NCI-H69 (cell line): ENCODE measurements at regions not wholly inside any gene's neighbourhood (a gene's known extent, or its start where the extent isn't known, plus 50 kb on each side); places are given as distances from the start of the nearest gene placed in this dataset.

Source experiments
- DNase-seq: peaks from one replicate; lab custom pipeline; 2025; lab: John Stamatoyannopoulos, UW

DNA sequence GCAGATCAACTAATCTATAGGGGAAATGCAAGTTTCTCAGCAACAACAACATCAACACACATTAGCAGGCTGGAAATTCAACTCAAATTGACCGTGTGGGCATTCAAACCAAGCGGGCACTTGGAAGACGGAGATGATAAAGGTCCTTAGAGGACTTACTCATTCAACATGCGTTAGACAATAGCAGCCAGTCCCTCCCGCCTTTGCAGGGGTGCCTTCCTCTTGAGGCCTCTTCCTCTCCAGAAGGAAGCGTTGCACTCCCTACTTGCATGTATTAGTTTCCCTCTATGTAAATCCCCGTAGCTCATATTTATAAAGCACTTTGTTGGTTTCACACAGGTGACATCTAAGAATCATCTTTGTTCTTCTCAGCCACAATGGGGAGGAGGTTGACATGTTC lies 300.8 kb upstream of the STXBP5 start:
- no peak for DNase-seq

GRCh38 chr6:146904596-146904995 lies 299.6 kb upstream of the STXBP5 start:
- DNase-seq, result no peak

DNA sequence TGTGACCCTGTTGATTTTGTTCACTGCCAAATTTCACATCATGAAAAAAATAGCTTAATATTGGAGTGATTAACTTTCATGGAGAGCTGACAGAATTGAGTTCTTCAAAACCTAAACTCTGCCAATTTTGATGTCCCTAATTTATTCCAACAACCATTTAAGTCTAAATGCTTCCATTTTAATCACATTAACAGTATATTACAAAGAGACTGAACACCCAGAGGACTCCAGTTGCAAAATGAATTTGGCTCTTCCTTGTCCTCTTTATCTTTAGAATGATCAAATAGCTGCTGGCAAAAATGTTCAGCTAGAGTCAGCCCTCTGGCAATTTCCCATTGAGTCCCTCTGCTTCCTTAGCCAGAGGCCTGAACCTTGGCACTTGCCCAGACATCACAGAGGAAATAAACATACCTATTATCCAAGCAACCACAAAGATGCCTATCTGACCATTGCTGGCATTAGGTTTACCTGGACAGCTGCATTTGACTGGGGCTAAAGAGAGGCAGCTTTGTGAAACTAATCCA lies 299.0 kb upstream of the STXBP5 start:
- DNase-seq, result peak; percentile 94

DNA sequence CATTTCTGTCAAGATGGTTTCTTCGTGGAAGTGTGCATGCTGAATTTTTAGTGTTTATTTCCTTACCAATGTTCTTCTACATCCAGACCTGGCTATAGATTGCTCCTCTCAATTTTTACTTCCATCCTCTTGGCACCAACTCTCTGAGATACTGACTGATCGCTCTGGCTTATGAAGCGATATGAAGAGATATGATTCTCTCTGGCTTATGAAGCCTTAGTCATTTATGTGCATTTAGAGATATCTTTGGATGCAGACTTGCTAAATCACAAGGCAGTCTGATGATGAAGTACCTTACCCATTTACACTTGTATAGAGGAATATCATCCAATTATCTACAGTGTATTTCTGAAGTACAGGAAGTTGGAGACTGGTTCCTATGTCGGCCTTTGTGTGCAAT lies 295.4 kb upstream of the STXBP5 start:
- no peak for DNase-seq

GRCh38 chr6:146909376-146909775 lies 294.8 kb upstream of the STXBP5 start:
- no peak for DNase-seq

- DNase-seq, result no peak
Observed at GRCh38 chr6:146909886-146910285, 294.3 kb upstream of the STXBP5 start.

- no peak for DNase-seq
Observed at GRCh38 chr6:146910611-146911010, 293.6 kb upstream of the STXBP5 start.

DNA sequence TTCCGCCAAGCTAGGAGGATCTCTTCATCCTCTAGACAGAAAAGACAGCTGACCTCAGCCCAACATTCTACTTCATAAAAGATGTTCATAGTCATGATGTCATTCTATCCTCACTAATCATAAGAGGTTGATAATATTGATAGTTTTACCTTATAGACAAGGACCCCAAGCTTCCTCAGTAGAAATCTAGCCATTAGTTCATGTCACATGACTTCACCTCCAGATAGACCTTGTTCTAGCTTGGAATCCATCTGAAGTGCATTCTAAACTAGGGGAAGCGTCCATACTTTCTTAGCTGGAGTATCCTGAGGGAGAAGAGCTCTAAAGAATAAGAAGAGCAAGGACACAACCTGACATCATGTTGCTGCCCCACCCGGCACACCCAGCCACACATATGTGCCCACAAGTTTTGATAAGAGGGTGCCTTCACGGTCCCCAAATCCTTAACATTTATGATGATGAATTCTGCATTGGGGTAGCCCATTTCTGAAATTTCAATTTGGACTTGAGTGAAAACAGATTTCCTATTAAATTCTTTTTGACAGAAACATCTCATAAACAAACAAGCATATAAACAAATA lies 292.5 kb upstream of the STXBP5 start:
- DNase-seq, result no peak

- DNase-seq, result no peak
Observed at GRCh38 chr6:146912730-146913685, 291.2 kb upstream of the STXBP5 start.

GRCh38 chr6:146913842-146914488 lies 290.3 kb upstream of the STXBP5 start:
- no peak for DNase-seq

DNA sequence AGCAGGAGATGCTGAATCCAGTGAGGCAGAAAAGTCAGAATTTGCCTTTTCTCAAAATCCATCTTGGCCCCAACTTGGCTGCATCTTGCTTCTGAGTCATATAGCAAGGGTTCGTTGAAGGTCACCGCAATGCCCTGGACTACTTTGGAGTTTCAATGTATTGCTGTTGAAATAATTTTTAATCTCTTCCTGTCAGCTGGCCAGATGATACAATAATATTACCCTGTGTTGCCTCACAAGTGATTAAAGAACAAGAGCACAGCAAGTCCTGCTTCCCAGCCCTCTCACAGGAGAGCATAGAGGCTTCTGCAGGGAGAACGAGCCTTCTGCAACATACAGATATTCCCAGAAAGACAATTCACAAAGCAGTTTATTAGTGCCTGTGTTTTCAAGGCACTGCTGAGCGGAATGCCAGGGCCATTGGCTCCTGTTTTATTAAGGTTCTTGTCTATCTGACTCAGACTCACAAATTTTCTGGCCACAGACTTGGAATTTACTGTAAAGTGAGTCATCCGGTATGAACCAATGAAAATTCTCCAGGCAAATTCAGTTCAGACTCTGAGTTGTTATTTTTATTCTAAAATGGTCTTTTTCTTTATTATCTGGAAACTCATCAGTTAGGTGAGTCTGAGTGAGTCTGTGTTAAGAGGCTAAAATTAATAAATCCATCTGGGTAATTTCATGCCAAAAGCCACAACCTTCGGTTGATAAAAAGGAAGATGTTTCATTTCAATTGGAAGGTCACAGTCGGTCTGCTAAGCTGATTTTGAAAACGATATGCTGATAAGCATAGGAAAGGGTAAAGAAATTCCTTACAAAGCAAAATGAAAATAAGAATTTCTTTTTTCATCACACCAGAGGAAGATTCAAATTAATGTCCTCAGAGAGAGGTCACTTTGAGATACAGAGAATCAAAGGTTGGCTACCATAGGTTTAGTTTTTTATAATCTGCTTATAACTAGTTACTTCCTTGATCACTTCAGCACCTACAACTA lies 289.4 kb upstream of the STXBP5 start:
- no peak for DNase-seq

GRCh38 chr6:146915671-146916127 lies 288.5 kb upstream of the STXBP5 start:
- DNase-seq, result no peak

DNA sequence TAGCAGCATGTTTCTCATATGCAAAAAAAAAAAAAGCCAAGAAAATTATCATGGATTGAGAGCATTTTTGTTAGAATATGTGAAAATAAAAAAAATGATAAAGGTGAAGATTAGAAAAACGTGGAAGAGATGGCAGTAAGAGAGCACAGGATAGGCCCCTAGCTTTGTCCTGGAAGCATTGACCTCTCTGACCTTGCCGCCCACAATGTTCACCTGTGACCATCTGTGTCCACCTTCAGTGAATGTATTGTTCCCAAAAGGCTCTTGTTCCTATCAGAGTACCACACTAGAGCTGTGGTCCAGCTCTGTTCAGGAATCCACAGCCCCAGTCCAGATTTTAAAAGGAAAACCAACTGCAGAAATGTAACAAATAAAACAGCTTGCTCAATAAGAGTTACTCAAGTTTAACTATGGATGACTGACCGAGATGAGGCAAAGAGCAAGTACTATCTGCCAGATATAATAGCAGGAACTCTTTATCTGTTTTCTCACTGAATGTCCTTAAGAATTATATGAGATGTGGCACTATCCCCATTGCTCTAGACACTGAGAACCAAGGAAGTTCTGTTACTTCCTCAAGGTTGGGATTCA lies 287.7 kb upstream of the STXBP5 start:
- DNase-seq, result no peak

DNA sequence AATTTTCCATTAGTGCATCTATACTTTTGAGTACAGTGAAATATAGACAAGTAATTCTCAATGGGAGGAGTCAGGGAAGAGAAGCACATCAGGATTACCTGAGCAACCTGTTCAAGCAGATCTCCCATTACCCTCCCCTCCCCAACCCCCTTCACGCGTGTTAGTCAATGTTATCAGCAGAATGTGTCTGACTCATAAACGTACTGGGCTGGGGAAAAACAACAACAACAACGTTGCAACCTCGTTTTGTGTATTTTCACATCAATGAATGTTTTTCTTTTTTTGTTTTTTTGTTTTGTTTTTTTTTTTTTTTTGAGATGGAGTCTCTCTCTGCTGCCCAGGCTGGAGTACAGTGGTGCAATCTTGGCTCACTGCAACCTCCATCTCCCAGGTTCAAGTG lies 287.0 kb upstream of the STXBP5 start:
- no peak for DNase-seq

DNA sequence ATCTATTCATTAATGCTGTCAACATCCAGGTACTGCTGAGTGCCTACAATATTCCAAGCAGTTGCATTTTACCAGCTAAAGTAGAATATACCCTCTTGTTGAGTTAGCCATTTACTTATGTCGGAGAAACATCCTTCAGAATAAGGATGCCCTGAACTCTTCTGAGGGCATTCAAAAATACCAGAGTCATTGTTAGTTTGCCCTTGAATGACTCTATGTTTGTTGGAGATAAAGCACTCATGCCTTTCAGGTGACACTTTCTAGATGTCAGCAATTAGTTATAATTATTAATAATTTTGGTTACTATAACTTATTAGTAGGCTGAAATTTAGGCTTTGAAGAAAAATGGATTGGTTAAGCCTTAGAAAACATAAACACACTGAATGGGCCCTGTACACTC lies 286.2 kb upstream of the STXBP5 start:
- no peak for DNase-seq

DNA sequence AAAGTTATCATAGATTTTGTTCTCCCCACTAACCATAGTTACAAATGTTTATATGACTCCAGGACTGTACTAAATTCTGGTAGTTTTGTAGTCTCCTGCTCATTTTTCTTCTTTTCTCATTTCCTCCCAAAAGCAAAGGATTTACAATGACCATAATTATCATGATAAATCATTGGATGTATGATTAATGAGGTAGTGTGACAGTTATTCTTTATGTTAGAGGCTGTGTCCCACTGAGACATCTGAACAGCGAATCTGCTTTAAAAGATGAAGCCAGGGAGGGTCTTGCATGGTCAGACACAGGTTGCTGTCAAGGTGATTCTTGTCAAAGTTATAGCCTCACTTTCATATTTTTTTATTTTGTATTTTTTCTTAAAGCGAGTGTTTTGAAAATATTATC lies 285.2 kb upstream of the STXBP5 start:
- peak; percentile 16 for DNase-seq

DNA sequence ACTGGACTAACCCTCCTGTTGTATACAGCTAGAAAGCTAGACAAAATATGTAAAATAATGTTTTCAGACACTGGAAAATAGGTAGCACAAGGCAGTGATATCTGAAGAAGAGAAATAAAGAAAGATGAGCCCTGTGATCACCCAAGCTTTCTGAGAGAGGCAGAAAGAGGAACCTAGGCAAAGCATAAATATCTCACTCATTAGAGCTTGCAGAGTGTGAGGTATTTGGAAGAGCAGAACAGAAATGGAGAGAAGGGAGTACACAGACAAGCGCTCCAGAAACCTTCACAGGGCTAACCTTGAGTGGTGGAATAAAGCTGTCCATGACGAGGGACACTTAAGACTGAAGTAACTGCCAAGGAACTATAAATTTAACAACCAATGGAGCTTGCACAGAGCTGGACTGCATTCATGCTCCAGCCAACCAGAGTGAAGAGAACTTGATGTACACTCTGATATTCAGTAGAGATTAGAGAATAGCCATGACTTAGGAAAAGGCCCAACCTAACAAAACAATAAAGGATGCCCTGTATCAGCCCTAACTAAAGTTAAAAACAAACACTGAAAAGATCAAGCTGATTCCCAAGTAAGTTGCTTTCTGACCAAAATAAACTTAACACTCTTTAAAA lies 280.9 kb upstream of the STXBP5 start:
- no peak for DNase-seq

- no peak for DNase-seq
Observed at GRCh38 chr6:146925846-146926245, 278.4 kb upstream of the STXBP5 start.

GRCh38 chr6:146928503-146928902 lies 275.7 kb upstream of the STXBP5 start:
- no peak for DNase-seq

DNA sequence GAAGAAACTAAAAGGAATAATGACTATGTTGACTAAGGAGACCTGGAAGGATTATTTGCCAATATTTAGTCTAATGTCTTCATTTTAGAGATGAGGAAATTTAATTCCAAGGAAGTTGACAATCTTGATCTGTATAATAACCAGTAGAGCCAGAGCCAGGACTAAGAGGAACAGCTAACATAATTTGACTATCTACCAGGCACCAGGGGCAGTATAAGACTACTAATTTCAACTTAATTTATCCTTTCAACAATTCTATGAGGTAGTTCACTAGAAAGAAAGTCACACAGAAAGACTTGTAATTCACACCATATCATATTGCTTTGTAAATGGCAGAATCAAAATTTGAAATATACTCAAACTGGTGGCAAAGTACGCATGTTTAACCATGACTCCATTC lies 273.0 kb upstream of the STXBP5 start:
- DNase-seq, result peak; percentile 26

- no peak for DNase-seq
Observed at GRCh38 chr6:146937316-146937715, 266.9 kb upstream of the STXBP5 start.
